ENCODE measurements at regions not wholly inside any gene's neighbourhood (a gene's known extent, or its start where the extent isn't known, plus 50 kb on each side); places are given as distances from the start of the nearest gene placed in this dataset.

GRCh38 chr2:175356901-175357300 is 175.4 kb upstream of the ATP5MC3 start:
- intact Hi-C loops (cut with DNase I): no loop called here
- WGBS, 4 donors: 84 to 96% (median 90%) methylated on average over 4 of the region's 4 CpGs
- Histone ChIP-seq H3K4me3 (no peak overlapping the region), H3K9me3 (replicated peaks in 1 of 3) (no peaks in the 10 kb centered on the region), H3K36me3 (replicated peaks in 1 of 2) (no peaks in the 10 kb centered on the region), H3K27me3 (no peaks in the 10 kb centered on the region), H3K4me1 (replicated peaks in 1 of 2) (no peaks in the 10 kb centered on the region), H3K27ac (no peak overlapping the region)
- no peak for DNase-seq
- TF ChIP-seq, protein P1, sequence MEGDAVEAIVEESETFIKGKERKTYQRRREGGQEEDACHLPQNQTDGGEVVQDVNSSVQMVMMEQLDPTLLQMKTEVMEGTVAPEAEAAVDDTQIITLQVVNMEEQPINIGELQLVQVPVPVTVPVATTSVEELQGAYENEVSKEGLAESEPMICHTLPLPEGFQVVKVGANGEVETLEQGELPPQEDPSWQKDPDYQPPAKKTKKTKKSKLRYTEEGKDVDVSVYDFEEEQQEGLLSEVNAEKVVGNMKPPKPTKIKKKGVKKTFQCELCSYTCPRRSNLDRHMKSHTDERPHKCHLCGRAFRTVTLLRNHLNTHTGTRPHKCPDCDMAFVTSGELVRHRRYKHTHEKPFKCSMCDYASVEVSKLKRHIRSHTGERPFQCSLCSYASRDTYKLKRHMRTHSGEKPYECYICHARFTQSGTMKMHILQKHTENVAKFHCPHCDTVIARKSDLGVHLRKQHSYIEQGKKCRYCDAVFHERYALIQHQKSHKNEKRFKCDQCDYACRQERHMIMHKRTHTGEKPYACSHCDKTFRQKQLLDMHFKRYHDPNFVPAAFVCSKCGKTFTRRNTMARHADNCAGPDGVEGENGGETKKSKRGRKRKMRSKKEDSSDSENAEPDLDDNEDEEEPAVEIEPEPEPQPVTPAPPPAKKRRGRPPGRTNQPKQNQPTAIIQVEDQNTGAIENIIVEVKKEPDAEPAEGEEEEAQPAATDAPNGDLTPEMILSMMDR (IDR thresholded peaks at IDR 0.05): no peak
- TF ChIP-seq POLR2A (IDR thresholded peaks at IDR 0.05): no peak

- Histone ChIP-seq H3K27me3 (no peaks in the 10 kb centered on the region), H3K4me1 (replicated peaks in 1 of 2) (no peaks in the 10 kb centered on the region), H3K9me3 (replicated peaks in 1 of 3) (no peaks in the 10 kb centered on the region), H3K27ac (no peak overlapping the region), H3K4me3 (no peak overlapping the region), H3K36me3 (replicated peaks in 1 of 2) (no peaks in the 10 kb centered on the region)
- intact Hi-C loops (cut with DNase I): no loop called here
- 89 to 93% (median 91%) methylated on average over 2 to 3 of the region's 3 CpGs for WGBS, 4 donors
- DNase-seq: no peak
- TF ChIP-seq, protein P1 (IDR thresholded peaks at IDR 0.05): no peak
- no peak for TF ChIP-seq POLR2A (IDR thresholded peaks at IDR 0.05)
These were observed 173.7 kb upstream of the ATP5MC3 start for GRCh38 chr2:175355246-175355645.

DNA sequence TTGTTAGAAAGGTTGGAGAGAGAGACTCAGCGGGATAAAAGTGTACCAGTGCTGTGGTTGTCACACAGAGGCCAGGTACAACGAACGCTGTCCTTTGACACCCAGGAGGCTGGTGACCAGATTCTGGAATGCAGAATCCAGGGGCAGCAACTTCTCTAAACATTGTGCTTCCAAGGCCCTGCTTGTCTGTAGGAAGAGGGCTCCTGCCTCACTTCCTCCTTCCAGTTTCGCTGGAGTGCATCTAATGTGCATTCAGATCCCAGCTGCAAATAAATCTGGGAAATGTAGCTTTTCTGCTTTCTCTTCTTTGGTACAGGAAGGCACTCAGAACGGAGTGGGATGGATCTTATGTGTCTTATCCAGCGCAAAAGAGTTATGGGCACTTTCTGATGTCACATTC is 171.8 kb upstream of the ATP5MC3 start:
- Histone ChIP-seq H3K9me3 (replicated peaks in 1 of 3) (no peaks in the 10 kb centered on the region), H3K4me3 (no peak overlapping the region), H3K36me3 (replicated peaks in 1 of 2) (no peaks in the 10 kb centered on the region), H3K27ac (no peak overlapping the region), H3K4me1 (replicated peaks in 1 of 2) (no peaks in the 10 kb centered on the region), H3K27me3 (peaks cover 5% of the 10 kb centered on the region)
- 66 to 78% (median 74%) methylated on average over 6 of the region's 6 CpGs for WGBS, 4 donors
- intact Hi-C loops (cut with DNase I): no loop called here
- no peak for TF ChIP-seq POLR2A (IDR thresholded peaks at IDR 0.05)
- TF ChIP-seq, protein P1 (IDR thresholded peaks at IDR 0.05): no peak
- no peak for DNase-seq

DNA sequence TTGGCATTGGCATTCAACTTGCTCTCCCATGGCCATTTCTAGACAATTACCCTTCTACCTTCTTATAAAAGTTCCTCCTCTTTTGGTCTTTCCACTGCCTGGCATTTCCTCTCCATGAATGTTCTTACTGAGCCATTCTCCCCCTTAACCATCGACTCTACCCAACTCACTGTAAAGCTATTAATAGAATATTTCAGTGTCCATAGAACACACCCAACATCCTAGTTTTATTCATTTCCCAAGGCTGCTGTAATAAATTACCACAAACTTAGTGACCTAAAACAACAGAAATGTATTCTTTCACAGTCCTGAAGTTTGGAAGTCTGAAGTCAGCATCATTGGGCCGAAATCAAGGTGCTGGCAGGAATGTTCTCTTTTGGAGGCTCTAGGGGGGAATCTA is 170.0 kb upstream of the ATP5MC3 start:
- H3K4me1 ChIP-seq (replicated peaks in 1 of 2): no peaks in the 10 kb centered on the region
- TF ChIP-seq, protein P1 (IDR thresholded peaks at IDR 0.05): no peak
- no peak for TF ChIP-seq POLR2A (IDR thresholded peaks at IDR 0.05)
- no peak for DNase-seq
- H3K27me3 ChIP-seq: peaks cover 5% of the 10 kb centered on the region
- H3K27ac ChIP-seq: no peak overlapping the region
- WGBS, 4 donors: 55 to 67% (median 58%) methylated on average over 2 of the region's 2 CpGs
- no peaks in the 10 kb centered on the region for H3K36me3 ChIP-seq (replicated peaks in 1 of 2)
- intact Hi-C loops (cut with DNase I): no loop called here
- H3K4me3 ChIP-seq: no peak overlapping the region
- no peaks in the 10 kb centered on the region for H3K9me3 ChIP-seq (replicated peaks in 1 of 3)
